IMR-90 (cell line): ENCODE measurements at regions not wholly inside any gene's neighbourhood (a gene's known extent, or its start where the extent isn't known, plus 50 kb on each side); places are given as distances from the start of the nearest gene placed in this dataset.

Experiments used
- ATAC-seq: fragments of 200-7000 bp; cut with Tn5 transposase; 2 replicates; pipeline ENCODE4 v1.9.1; 2020; ENCODE audit warnings: low read depth, mild to moderate bottlenecking, moderate library complexity
- BruUV-seq: library from RNA; stranded (reverse); fragments of 400-500 nt; replicated peaks from 2 replicates; lab custom pipeline; 2021; lab: Mats Ljungman, UMichigan
- CTCF ChIA-PET: fragments of 300-600 bp; formaldehyde crosslinking; extraction: SDS; loops from one replicate; lab custom pipeline; 2021; ENCODE audit warnings: antibody characterized with exemption; lab: Yijun Ruan, JAX
- POLR2A ChIA-PET: fragments of 300-600 bp; sonication (Branson Sonifier 250); formaldehyde crosslinking; loops from one replicate; lab custom pipeline; 2022; ENCODE audit warnings: antibody characterized with exemption; ENCODE audit not compliant: unreplicated experiment; lab: Charles Lee
- DNase-seq: peaks from one replicate; pipeline ENCODE4 v3.0.0; 2013
- H2AFZ ChIP-seq: replicated peaks from 2 replicates; pipeline ENCODE3; 2013; ENCODE audit warnings: low read length, mild to moderate bottlenecking; ENCODE audit not compliant: poor library complexity
- H2AK5ac ChIP-seq: 2 replicates; pipeline ENCODE4 v1.6.1; 2013; ENCODE audit warnings: low read depth, low read length, inconsistent platforms
- H2AK9ac ChIP-seq: replicated peaks from 2 replicates; pipeline ENCODE3; 2013; ENCODE audit warnings: mild to moderate bottlenecking, low read depth, low read length, moderate library complexity; ENCODE audit not compliant: poor library complexity
- H2BK120ac ChIP-seq: 2 replicates; pipeline ENCODE4 v1.6.1; 2013; ENCODE audit warnings: low read depth, low read length, inconsistent platforms
- H2BK15ac ChIP-seq: 3 replicates; pipeline ENCODE4 v1.6.1; 2013; ENCODE audit warnings: low read depth, low read length, inconsistent platforms
- H2BK20ac ChIP-seq: 2 replicates; pipeline ENCODE4 v1.6.1; 2013; ENCODE audit warnings: low read depth, mild to moderate bottlenecking, inconsistent platforms, low read length, moderate library complexity
- H2BK5ac ChIP-seq: 2 replicates; pipeline ENCODE4 v1.6.1; 2013; ENCODE audit warnings: mild to moderate bottlenecking, low read depth, low read length, inconsistent platforms; ENCODE audit not compliant: poor library complexity, severe bottlenecking
- H3K14ac ChIP-seq: replicated peaks from 2 replicates; pipeline ENCODE4 v1.6.1; 2013; ENCODE audit warnings: low read depth, low read length, inconsistent platforms
- H3K18ac ChIP-seq: 2 replicates; pipeline ENCODE4 v1.6.1; 2013; ENCODE audit warnings: low read depth, low read length, control low read depth
- H3K23ac ChIP-seq: 2 replicates; pipeline ENCODE4 v1.6.1; 2013; ENCODE audit warnings: low read depth, low read length, inconsistent platforms
- H3K27ac ChIP-seq: 2 replicates; pipeline ENCODE4 v1.5.1; 2013; ENCODE audit warnings: mild to moderate bottlenecking, control low read depth, low read length; ENCODE audit not compliant: insufficient read depth
- H3K27me3 ChIP-seq: 2 replicates; pipeline ENCODE4 v1.6.1; 2013; ENCODE audit warnings: low read length; ENCODE audit not compliant: control insufficient read depth, insufficient read depth
- H3K36me3 ChIP-seq: 2 replicates; pipeline ENCODE4 v1.6.1; 2013; ENCODE audit warnings: low read length, mixed read lengths; ENCODE audit not compliant: control insufficient read depth, insufficient read depth
- H3K4ac ChIP-seq: 2 replicates; pipeline ENCODE4 v1.6.1; 2013; ENCODE audit warnings: low read depth, low read length, inconsistent platforms
- H3K4me1 ChIP-seq: 2 replicates; pipeline ENCODE4 v1.6.1; 2013; ENCODE audit warnings: low read length, mixed read lengths; ENCODE audit not compliant: control insufficient read depth, insufficient read depth
- H3K4me2 ChIP-seq: 2 replicates; pipeline ENCODE4 v1.6.1; 2013; ENCODE audit warnings: low read depth, mild to moderate bottlenecking, control low read depth, low read length, moderate library complexity
- H3K4me3 ChIP-seq: 2 replicates; pipeline ENCODE4 v1.5.1; 2013; ENCODE audit warnings: low read depth, mild to moderate bottlenecking, control low read depth, low read length, moderate library complexity; ENCODE audit not compliant: insufficient read depth
- H3K56ac ChIP-seq: 2 replicates; pipeline ENCODE4 v1.6.1; 2013; ENCODE audit warnings: low read length, inconsistent platforms; ENCODE audit not compliant: insufficient read depth; ENCODE audit errors: extremely low read depth
- H3K79me1 ChIP-seq, 2 experiments: 2 replicates each; pipeline ENCODE4 v1.6.1; 2013; ENCODE audit warnings: low read length in 2 of 2, inconsistent platforms in 1 of 2, low read depth in 1 of 2
- H3K9ac ChIP-seq: 2 replicates; pipeline ENCODE4 v1.6.1; 2013; ENCODE audit warnings: low read depth, low read length, control low read depth
- H3K9me1 ChIP-seq: 2 replicates; pipeline ENCODE4 v1.6.1; 2013; ENCODE audit warnings: low read length, inconsistent platforms; ENCODE audit not compliant: insufficient read depth
- H3K9me3 ChIP-seq: 2 replicates; pipeline ENCODE4 v1.6.1; 2013; ENCODE audit warnings: low read length; ENCODE audit not compliant: control insufficient read depth, insufficient read depth
- H4K20me1 ChIP-seq: 2 replicates; pipeline ENCODE4 v1.6.1; 2013; ENCODE audit warnings: low read length, inconsistent platforms; ENCODE audit not compliant: insufficient read depth
- H4K5ac ChIP-seq: 2 replicates; pipeline ENCODE4 v1.6.1; 2013; ENCODE audit warnings: mild to moderate bottlenecking, low read depth, low read length, control low read depth
- H4K8ac ChIP-seq, 2 experiments: 2 replicates each; pipeline ENCODE4 v1.6.1; 2013; ENCODE audit warnings: low read depth in 2 of 2, low read length in 2 of 2, control low read depth in 1 of 2, inconsistent platforms in 1 of 2
- H4K91ac ChIP-seq: 2 replicates; pipeline ENCODE4 v1.6.1; 2013; ENCODE audit warnings: low read depth, low read length, inconsistent platforms; ENCODE audit not compliant: insufficient read depth
- BHLHE40 ChIP-seq: fragments of 150-350 bp; IDR thresholded peaks from 2 replicates; pipeline ENCODE4 v1.6.1; 2016; ENCODE audit warnings: mild to moderate bottlenecking, low read depth, low read length
- CEBPB ChIP-seq: IDR thresholded peaks from 2 replicates; pipeline ENCODE4 v1.6.1; 2012; ENCODE audit warnings: low read depth, low read length, improper control_type of control experiment
- CHD1 ChIP-seq: IDR thresholded peaks from 2 replicates; pipeline ENCODE4 v1.6.1; 2012; ENCODE audit warnings: low read depth, low read length, improper control_type of control experiment
- CTCF ChIP-seq: conservative IDR thresholded peaks from 2 replicates; pipeline ENCODE4 v1.5.1; 2012; ENCODE audit warnings: mild to moderate bottlenecking, low read depth, low read length, improper control_type of control experiment
- ELK1 ChIP-seq: fragments of 150-350 bp; IDR thresholded peaks from 2 replicates; pipeline ENCODE4 v1.6.1; 2016; ENCODE audit warnings: low read depth, mild to moderate bottlenecking, low read length, moderate library complexity, borderline replicate concordance
- FOS ChIP-seq: fragments of 150-350 bp; IDR thresholded peaks from 2 replicates; pipeline ENCODE4 v1.6.1; 2016; ENCODE audit warnings: low read depth, low read length
- MAFK ChIP-seq: IDR thresholded peaks from 2 replicates; pipeline ENCODE4 v1.6.1; 2012; ENCODE audit warnings: low read depth, low read length, improper control_type of control experiment
- MAZ ChIP-seq: IDR thresholded peaks from 2 replicates; pipeline ENCODE4 v1.6.1; 2012; ENCODE audit warnings: low read depth, mild to moderate bottlenecking, low read length, improper control_type of control experiment, moderate library complexity, borderline replicate concordance
- MXI1 ChIP-seq: IDR thresholded peaks from 2 replicates; pipeline ENCODE4 v1.6.1; 2012; ENCODE audit warnings: low read depth, mild to moderate bottlenecking, low read length, moderate library complexity, borderline replicate concordance
- NFE2L2 ChIP-seq: fragments of 150-350 bp; IDR thresholded peaks from 2 replicates; pipeline ENCODE4 v1.6.1; 2016; ENCODE audit warnings: low read depth, mild to moderate bottlenecking, low read length
- POLR2A ChIP-seq: IDR thresholded peaks from 2 replicates; pipeline ENCODE4 v1.6.1; 2012; ENCODE audit warnings: mild to moderate bottlenecking, low read depth, low read length
- RAD21 ChIP-seq: IDR thresholded peaks from 2 replicates; pipeline ENCODE4 v1.6.1; 2012; ENCODE audit warnings: low read length, improper control_type of control experiment
- RCOR1 ChIP-seq: IDR thresholded peaks from 2 replicates; pipeline ENCODE4 v1.6.1; 2012; ENCODE audit warnings: mild to moderate bottlenecking, low read length, improper control_type of control experiment; ENCODE audit not compliant: insufficient replicate concordance
- RFX5 ChIP-seq: IDR thresholded peaks from 2 replicates; pipeline ENCODE4 v1.8.0; 2012; ENCODE audit warnings: low read depth, mild to moderate bottlenecking, low read length, moderate library complexity
- SMC3 ChIP-seq: fragments of 150-350 bp; IDR thresholded peaks from 2 replicates; pipeline ENCODE4 v1.6.1; 2016; ENCODE audit warnings: low read depth, mild to moderate bottlenecking, antibody characterized with exemption, low read length, moderate library complexity
- USF2 ChIP-seq: fragments of 150-350 bp; IDR thresholded peaks from 2 replicates; pipeline ENCODE4 v1.6.1; 2017; ENCODE audit warnings: mild to moderate bottlenecking, antibody characterized with exemption, low read length, low read depth
- WGBS, 2 experiments: methylation state at CpG; one replicate each; pipeline versions ENCODE4 v1.1.5 to v1.1.7; 2013; ENCODE audit warnings: missing lambda C conversion rate in 2 of 2; ENCODE audit not compliant: insufficient read length in 1 of 2; ENCODE audit errors: extremely low coverage in 2 of 2; 5-methylcytosine and 5-hydroxymethylcytosine counted together
- dilution Hi-C: fragments of 300-500 bp; cut with HindIII; formaldehyde crosslinking; loops from one replicate; pipeline ENCODE4 v1.14.3; 2018; ENCODE audit warnings: low sequenced_read_pairs; ENCODE audit not compliant: unreplicated experiment
- in situ Hi-C: fragments of 300-500 bp; cut with MboI; formaldehyde crosslinking; loops from 3 replicates; pipeline ENCODE4 v1.14.3; 2019; ENCODE audit warnings: low sequenced_read_pairs, inconsistent platforms, mixed read lengths
- intact Hi-C: fragments of 100-400 bp; cut with micrococcal nuclease; formaldehyde crosslinking; loops from 2 replicates; pipeline ENCODE4 v1.10.0; 2022

- H3K18ac ChIP-seq: no peak overlapping the region; the same call in 1 of the 2 replicates
- no peak overlapping the region for H4K8ac ChIP-seq
- no peak overlapping the region for H4K91ac ChIP-seq
- no CpG with 5 or more reads among the region's 3 CpGs for WGBS, 2 experiments
- no peaks in the 10 kb centered on the region for H3K79me1 ChIP-seq
- no peak overlapping the region for H3K56ac ChIP-seq
- H3K36me3 ChIP-seq: no peaks in the 10 kb centered on the region
- no peak overlapping the region for H3K4me3 ChIP-seq
- no peak overlapping the region for H3K23ac ChIP-seq
- DNase-seq: no peak
- no peak overlapping the region for H2BK120ac ChIP-seq
- in situ Hi-C loops: no loop called here
- dilution Hi-C loops: no loop called here
- TF ChIP-seq POLR2A (no peak), FOS (no peak), RCOR1 (no peak), BHLHE40 (no peak), RFX5 (no peak), ELK1 (no peak), CTCF (no peak), SMC3 (no peak), MXI1 (no peak), USF2 (no peak), RAD21 (no peak), MAFK (no peak), CHD1 (no peak), MAZ (no peak), CEBPB (no peak), NFE2L2 (no peak)
- no peak for ATAC-seq
- no peaks in the 10 kb centered on the region for H4K20me1 ChIP-seq
- no peak overlapping the region for H2AK5ac ChIP-seq
- H3K27ac ChIP-seq: no peak overlapping the region
- H2AK9ac ChIP-seq: no peak overlapping the region
- H2BK20ac ChIP-seq: no peak overlapping the region
- H3K27me3 ChIP-seq: no peaks in the 10 kb centered on the region
- H2BK5ac ChIP-seq: no peak overlapping the region
- intact Hi-C loops: no loop called here
- H3K14ac ChIP-seq: no peak overlapping the region
- no peak overlapping the region for H2AFZ ChIP-seq
- H3K9ac ChIP-seq: no peak overlapping the region
- peaks cover 5% of the 10 kb centered on the region for H3K4me1 ChIP-seq
- BruUV-seq: no TSS peak
- ChIA-PET POLR2A (no interaction called here), CTCF (interaction anchor here (0.6 to 0.7 kb wide), 2 partner anchors 12 to 60 kb away, joined by 3 read pairs; no protein-coding TSS in a partner anchor)
- no peaks in the 10 kb centered on the region for H3K9me1 ChIP-seq
- H3K4me2 ChIP-seq: no peak overlapping the region
- no peak overlapping the region for H3K4ac ChIP-seq
- H4K5ac ChIP-seq: no peak overlapping the region
- no peaks in the 10 kb centered on the region for H3K9me3 ChIP-seq
- H2BK15ac ChIP-seq: no peak overlapping the region
Observed at GRCh38 chr5:167657016-167657415, 634.4 kb upstream of the WWC1 start.
